ENCODE measurements at regions not wholly inside any gene's neighbourhood (a gene's known extent, or its start where the extent isn't known, plus 50 kb on each side); places are given as distances from the start of the nearest gene placed in this dataset.

- Mint-ChIP-seq H3K4me1 (ENCODE audit: low read depth) (peaks cover 30% of the 10 kb centered on the region), H3K27ac (peak overlapping the region; percentile 97), H3K27me3 (peaks cover 2% of the 10 kb centered on the region), H3K36me3 (ENCODE audit: low read depth) (no peaks in the 10 kb centered on the region), H3K4me3 (peak overlapping the region; percentile 49), H3K9me3 (no peaks in the 10 kb centered on the region)
- no peak for DNase-seq
These were observed 115.1 kb downstream of the PALM2AKAP2 start for GRCh38 chr9:109894921-109895758.

- Mint-ChIP-seq H3K27ac (no peak overlapping the region), H3K36me3 (ENCODE audit: low read depth) (no peaks in the 10 kb centered on the region), H3K4me1 (ENCODE audit: low read depth) (peaks cover 6% of the 10 kb centered on the region), H3K4me3 (no peak overlapping the region), H3K9me3 (no peaks in the 10 kb centered on the region), H3K27me3 (peaks cover 2% of the 10 kb centered on the region)
- DNase-seq = no peak
These were observed 121.2 kb downstream of the PALM2AKAP2 start for GRCh38 chr9:109901201-109901600.

- DNase-seq = peak; percentile 46
- H3K4me3 Mint-ChIP-seq = no peak overlapping the region
- H3K27ac Mint-ChIP-seq = no peak overlapping the region
- no peaks in the 10 kb centered on the region for H3K36me3 Mint-ChIP-seq (ENCODE audit: low read depth)
- no peaks in the 10 kb centered on the region for H3K27me3 Mint-ChIP-seq
- no peaks in the 10 kb centered on the region for H3K9me3 Mint-ChIP-seq
- H3K4me1 Mint-ChIP-seq (ENCODE audit: low read depth) = peaks cover 9% of the 10 kb centered on the region
These were observed 123.6 kb downstream of the PALM2AKAP2 start for GRCh38 chr9:109903515-109904138.

- no peak for DNase-seq
- Mint-ChIP-seq H3K4me1 (ENCODE audit: low read depth) (peaks cover 9% of the 10 kb centered on the region), H3K27ac (no peak overlapping the region), H3K4me3 (no peak overlapping the region), H3K27me3 (no peaks in the 10 kb centered on the region), H3K36me3 (ENCODE audit: low read depth) (no peaks in the 10 kb centered on the region), H3K9me3 (no peaks in the 10 kb centered on the region)
These were observed 124.7 kb downstream of the PALM2AKAP2 start for GRCh38 chr9:109904666-109905065.

GRCh38 chr9:109905472-109905871 lies 125.5 kb downstream of the PALM2AKAP2 start:
- Mint-ChIP-seq H3K27ac (no peak overlapping the region), H3K4me1 (ENCODE audit: low read depth) (peaks cover 9% of the 10 kb centered on the region), H3K36me3 (ENCODE audit: low read depth) (no peaks in the 10 kb centered on the region), H3K4me3 (no peak overlapping the region), H3K27me3 (no peaks in the 10 kb centered on the region), H3K9me3 (no peaks in the 10 kb centered on the region)
- no peak for DNase-seq

GRCh38 chr9:109906766-109907382 lies 126.9 kb downstream of the PALM2AKAP2 start:
- DNase-seq = no peak
- Mint-ChIP-seq H3K27me3 (no peaks in the 10 kb centered on the region), H3K4me1 (ENCODE audit: low read depth) (peaks cover 9% of the 10 kb centered on the region), H3K4me3 (no peak overlapping the region), H3K36me3 (ENCODE audit: low read depth) (no peaks in the 10 kb centered on the region), H3K27ac (no peak overlapping the region), H3K9me3 (no peaks in the 10 kb centered on the region)

GRCh38 chr9:109907400-109907799 lies 127.4 kb downstream of the PALM2AKAP2 start:
- Mint-ChIP-seq H3K27ac (no peak overlapping the region), H3K4me3 (no peak overlapping the region), H3K36me3 (ENCODE audit: low read depth) (no peaks in the 10 kb centered on the region), H3K4me1 (ENCODE audit: low read depth) (peaks cover 9% of the 10 kb centered on the region), H3K9me3 (no peaks in the 10 kb centered on the region), H3K27me3 (no peaks in the 10 kb centered on the region)
- DNase-seq = no peak

GRCh38 chr9:109907810-109908458 lies 127.9 kb downstream of the PALM2AKAP2 start:
- H3K27me3 Mint-ChIP-seq = no peaks in the 10 kb centered on the region
- no peaks in the 10 kb centered on the region for H3K9me3 Mint-ChIP-seq
- H3K4me1 Mint-ChIP-seq (ENCODE audit: low read depth) = peaks cover 10% of the 10 kb centered on the region
- H3K27ac Mint-ChIP-seq = no peak overlapping the region
- DNase-seq = no peak
- H3K4me3 Mint-ChIP-seq = no peak overlapping the region
- no peaks in the 10 kb centered on the region for H3K36me3 Mint-ChIP-seq (ENCODE audit: low read depth)

GRCh38 chr9:109908459-109909390 lies 128.7 kb downstream of the PALM2AKAP2 start:
- peaks cover 10% of the 10 kb centered on the region for H3K4me1 Mint-ChIP-seq (ENCODE audit: low read depth)
- DNase-seq = no peak

GRCh38 chr9:109910671-109911518 lies 130.9 kb downstream of the PALM2AKAP2 start:
- no peak for DNase-seq
- no peaks in the 10 kb centered on the region for H3K27me3 Mint-ChIP-seq
- H3K4me1 Mint-ChIP-seq (ENCODE audit: low read depth) = peaks cover 10% of the 10 kb centered on the region
- no peak overlapping the region for H3K27ac Mint-ChIP-seq
- H3K36me3 Mint-ChIP-seq (ENCODE audit: low read depth) = no peaks in the 10 kb centered on the region
- no peak overlapping the region for H3K4me3 Mint-ChIP-seq
- no peaks in the 10 kb centered on the region for H3K9me3 Mint-ChIP-seq

More at GRCh38 chr9:109908459-109909390, 128.7 kb downstream of the PALM2AKAP2 start:
- Mint-ChIP-seq H3K36me3 (ENCODE audit: low read depth) (no peaks in the 10 kb centered on the region), H3K9me3 (no peaks in the 10 kb centered on the region), H3K27me3 (no peaks in the 10 kb centered on the region), H3K27ac (no peak overlapping the region), H3K4me3 (no peak overlapping the region)

- Mint-ChIP-seq H3K27ac (no peak overlapping the region), H3K4me1 (ENCODE audit: low read depth) (peaks cover 10% of the 10 kb centered on the region), H3K27me3 (no peaks in the 10 kb centered on the region), H3K4me3 (no peak overlapping the region), H3K9me3 (no peaks in the 10 kb centered on the region), H3K36me3 (ENCODE audit: low read depth) (no peaks in the 10 kb centered on the region)
- DNase-seq = no peak
These were observed 132.1 kb downstream of the PALM2AKAP2 start for GRCh38 chr9:109912082-109912582.

GRCh38 chr9:109912726-109913460 lies 132.9 kb downstream of the PALM2AKAP2 start:
- no peaks in the 10 kb centered on the region for H3K27me3 Mint-ChIP-seq
- no peaks in the 10 kb centered on the region for H3K9me3 Mint-ChIP-seq
- no peak for DNase-seq
- no peaks in the 10 kb centered on the region for H3K36me3 Mint-ChIP-seq (ENCODE audit: low read depth)
- H3K4me3 Mint-ChIP-seq = no peak overlapping the region
- peaks cover 14% of the 10 kb centered on the region for H3K4me1 Mint-ChIP-seq (ENCODE audit: low read depth)
- H3K27ac Mint-ChIP-seq = no peak overlapping the region

All from activated T-cell treated with anti-CD3 and anti-CD28 coated beads, Interleukin-2, amount 50 U/mL, for 24 hours (primary cell).